Fibroblast of skin of left biceps (primary cell): ENCODE measurements at regions not wholly inside any gene's neighbourhood (a gene's known extent, or its start where the extent isn't known, plus 50 kb on each side); places are given as distances from the start of the nearest gene placed in this dataset.

Experiments
- DNase-seq, 2 experiments: peaks; one replicate each; pipeline ENCODE4 v3.0.0-alpha.2; 2013; ENCODE audit warnings: low read depth in 2 of 2

- no peak for DNase-seq
These were observed 152.4 kb upstream of the TSHZ3 start for GRCh38 chr19:31501427-31502195.

- no peak for DNase-seq
These were observed 153.4 kb upstream of the TSHZ3 start for GRCh38 chr19:31502536-31503170.

- no peak for DNase-seq
These were observed 154.0 kb upstream of the TSHZ3 start for GRCh38 chr19:31503211-31503610.

- DNase-seq, result no peak
These were observed 155.0 kb upstream of the TSHZ3 start for GRCh38 chr19:31504221-31504620.

- DNase-seq, result no peak
These were observed 156.3 kb upstream of the TSHZ3 start for GRCh38 chr19:31505596-31505910.

- no peak for DNase-seq
These were observed 156.9 kb upstream of the TSHZ3 start for GRCh38 chr19:31506102-31506501.

GRCh38 chr19:31510635-31511034 is 161.4 kb upstream of the TSHZ3 start:
- DNase-seq, result no peak

- no peak for DNase-seq
These were observed 161.9 kb upstream of the TSHZ3 start for GRCh38 chr19:31511098-31511497.

- no peak for DNase-seq
These were observed 162.5 kb upstream of the TSHZ3 start for GRCh38 chr19:31511696-31512095.

GRCh38 chr19:31512181-31512970 is 163.1 kb upstream of the TSHZ3 start:
- DNase-seq, result no peak

- no peak for DNase-seq
These were observed 164.6 kb upstream of the TSHZ3 start for GRCh38 chr19:31513841-31514240.

- peak in 1 of 2 experiments; percentile 1 for DNase-seq
These were observed 166.7 kb upstream of the TSHZ3 start for GRCh38 chr19:31515931-31516330.

- no peak for DNase-seq
These were observed 167.5 kb upstream of the TSHZ3 start for GRCh38 chr19:31516756-31517155.

- no peak for DNase-seq
These were observed 168.3 kb upstream of the TSHZ3 start for GRCh38 chr19:31517224-31518180.

GRCh38 chr19:31518216-31519020 is 169.2 kb upstream of the TSHZ3 start:
- no peak for DNase-seq

- DNase-seq, result no peak
These were observed 170.0 kb upstream of the TSHZ3 start for GRCh38 chr19:31519256-31519655.

GRCh38 chr19:31519908-31520307 is 170.7 kb upstream of the TSHZ3 start:
- no peak for DNase-seq

- DNase-seq, result no peak
These were observed 171.4 kb upstream of the TSHZ3 start for GRCh38 chr19:31520633-31521032.

GRCh38 chr19:31525610-31526147 is 176.4 kb upstream of the TSHZ3 start:
- DNase-seq, result no peak

- DNase-seq, result no peak
These were observed 178.2 kb upstream of the TSHZ3 start for GRCh38 chr19:31527443-31527842.

GRCh38 chr19:31528261-31528660 is 179.0 kb upstream of the TSHZ3 start:
- DNase-seq, result no peak
